Testis (tissue), 2 donors: ENCODE measurements at regions not wholly inside any gene's neighbourhood (a gene's known extent, or its start where the extent isn't known, plus 50 kb on each side); places are given as distances from the start of the nearest gene placed in this dataset.

Experiments used
- CTCF ChIP-seq, 3 experiments: fragments of 450-650 bp in 2 of 3; fragments of 200-600 bp in 1 of 3; sonication (generic) in 1 of 3; IDR thresholded peaks; one replicate each; pipeline ENCODE4 v1.5.1; 2016 to 2019; ENCODE audit warnings: antibody characterized with exemption in 3 of 3, mild to moderate bottlenecking in 2 of 3, moderate library complexity in 1 of 3
- POLR2A ChIP-seq: fragments of 450-650 bp; IDR thresholded peaks from one replicate; pipeline ENCODE4 v1.6.1; 2017; ENCODE audit warnings: antibody characterized with exemption, mild to moderate bottlenecking, moderate library complexity

DNA sequence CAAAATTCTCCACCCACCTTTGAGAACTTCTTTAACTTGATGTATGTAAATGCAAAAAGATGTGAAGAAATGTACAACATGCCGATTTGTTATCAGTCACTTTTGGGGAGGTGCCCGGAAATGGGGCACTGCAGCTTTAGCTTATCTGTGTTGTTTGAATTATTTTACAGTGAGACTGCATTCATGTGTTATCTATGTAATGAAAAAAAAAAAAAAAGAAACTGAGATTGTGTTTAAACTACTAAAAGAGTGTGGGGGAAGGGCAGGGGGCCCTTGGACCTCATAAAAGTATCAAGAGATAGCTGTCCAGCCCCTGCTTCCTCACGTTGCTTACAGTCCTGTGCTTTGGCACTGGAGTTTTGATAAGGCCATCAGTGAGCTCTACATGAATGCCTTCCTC is 259.4 kb downstream of the STK31 start:
- TF ChIP-seq CTCF (IDR thresholded peaks at IDR 0.05): no peak
- no peak for TF ChIP-seq POLR2A
